Fibroblast of the aortic adventitia (primary cell): ENCODE measurements at regions not wholly inside any gene's neighbourhood (a gene's known extent, or its start where the extent isn't known, plus 50 kb on each side); places are given as distances from the start of the nearest gene placed in this dataset.
"Not testable (repeated sequence)": the region's sequence is repeated elsewhere in the genome, so short reads cannot be mapped to it uniquely, and the experiment has no call there.

Experiments used
- DNase-seq: peaks from one replicate; pipeline ENCODE4 v3.0.0-alpha.2; 2010; ENCODE audit warnings: low read depth
- H3K4me3 ChIP-seq: 2 replicates; pipeline ENCODE4 v1.5.1; 2011; ENCODE audit warnings: low read depth, mild to moderate bottlenecking, control low read depth, low read length, moderate library complexity
- CTCF ChIP-seq: IDR thresholded peaks from 2 replicates; pipeline ENCODE4 v1.5.1; 2011; ENCODE audit warnings: mild to moderate bottlenecking, low read length, control low read depth, inconsistent platforms; ENCODE audit not compliant: insufficient read depth

- no peak overlapping the region for H3K4me3 ChIP-seq
- no peak for TF ChIP-seq CTCF
- no peak for DNase-seq
Measured at GRCh38 chr11:49499117-49499516, 290.7 kb upstream of the FOLH1 start.

DNA sequence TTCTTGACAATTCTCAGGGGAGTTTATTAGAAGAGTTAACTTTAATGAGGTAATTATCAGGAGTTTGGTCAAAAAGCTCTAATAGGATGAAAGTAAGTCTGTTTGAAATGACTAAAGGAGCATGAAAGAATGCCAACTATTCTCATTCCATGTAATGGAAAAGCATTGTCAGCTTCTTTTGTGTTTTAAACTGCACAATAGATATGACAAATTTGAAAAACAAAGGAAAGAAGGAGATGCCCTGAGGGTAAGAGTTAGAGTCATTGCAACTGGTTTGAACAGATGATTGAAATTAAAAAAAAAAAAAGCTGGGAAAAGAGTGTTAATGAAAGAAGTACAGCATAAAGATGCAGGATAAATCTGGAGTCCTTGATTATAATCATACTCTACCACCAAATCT is 296.8 kb upstream of the FOLH1 start:
- H3K4me3 ChIP-seq: no peak overlapping the region
- no peak for DNase-seq
- TF ChIP-seq CTCF: no peak

GRCh38 chr11:49526240-49526829 is 317.9 kb upstream of the FOLH1 start:
- peak; percentile 40 for TF ChIP-seq CTCF
- not testable (repeated sequence) for H3K4me3 ChIP-seq
- peak; percentile 25 for DNase-seq

DNA sequence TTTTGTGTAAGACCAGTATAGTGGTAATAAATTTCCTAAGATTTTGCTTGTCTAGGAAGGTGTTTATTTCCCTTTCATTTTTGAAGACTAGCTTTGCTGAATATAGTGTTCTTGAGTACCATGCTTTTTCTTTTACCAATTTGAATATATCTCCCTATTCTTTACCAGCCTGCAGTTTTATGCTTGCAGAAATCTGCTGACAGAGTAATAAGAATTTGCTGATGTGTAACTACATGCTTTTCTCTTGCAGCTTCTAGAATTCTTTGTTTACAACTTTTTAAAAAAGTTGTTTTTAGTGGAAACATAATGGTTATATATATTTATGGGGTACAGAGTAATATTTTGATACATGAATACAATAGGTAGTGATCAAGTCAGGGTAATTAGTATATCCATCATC is 324.8 kb upstream of the FOLH1 start:
- no peak overlapping the region for H3K4me3 ChIP-seq
- TF ChIP-seq CTCF: no peak
- no peak for DNase-seq

DNA sequence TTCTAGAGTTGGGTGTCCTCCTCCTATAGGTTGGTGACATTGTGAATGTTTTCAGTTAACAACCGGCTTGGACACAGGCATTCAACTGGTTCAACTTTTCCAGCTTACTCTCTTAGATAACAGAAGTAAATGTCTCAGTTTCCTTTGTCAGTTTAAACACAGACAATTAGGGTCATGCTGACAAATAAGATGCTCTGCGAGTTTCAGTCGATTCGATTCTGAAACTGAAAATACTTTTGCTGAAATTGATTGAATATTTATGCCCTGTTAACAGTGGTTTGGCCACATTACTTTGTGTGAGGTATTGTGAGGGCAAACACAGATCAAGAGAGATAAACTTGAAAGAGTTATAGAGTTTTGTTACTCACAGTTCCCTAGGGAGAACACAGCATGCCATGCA is 330.5 kb upstream of the FOLH1 start:
- DNase-seq, H3K4me3 ChIP-seq: not testable (repeated sequence)

GRCh38 chr11:49558261-49558847 is 350.0 kb upstream of the FOLH1 start:
- not testable (repeated sequence) for H3K4me3 ChIP-seq, DNase-seq

DNA sequence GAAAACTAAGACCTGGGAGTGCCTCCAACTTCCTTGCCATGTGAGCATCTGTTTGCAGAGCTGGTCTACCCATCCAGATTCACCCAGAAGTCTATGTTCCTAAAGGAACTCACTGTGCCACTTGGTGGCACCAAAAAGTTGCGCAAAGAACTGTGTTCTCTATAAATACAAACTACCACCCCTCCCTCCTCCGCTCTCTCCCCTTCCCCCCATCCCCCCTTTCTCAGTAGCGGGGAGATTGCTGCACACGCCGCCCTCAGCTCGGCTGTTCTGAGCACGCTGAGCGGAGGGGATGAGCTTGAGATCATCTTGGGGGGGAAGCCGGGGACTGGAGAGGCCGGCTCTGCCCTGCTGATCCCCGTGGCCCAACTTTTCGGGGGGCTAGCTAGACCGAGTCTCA is 352.2 kb upstream of the FOLH1 start:
- DNase-seq: not testable (repeated sequence)

DNA sequence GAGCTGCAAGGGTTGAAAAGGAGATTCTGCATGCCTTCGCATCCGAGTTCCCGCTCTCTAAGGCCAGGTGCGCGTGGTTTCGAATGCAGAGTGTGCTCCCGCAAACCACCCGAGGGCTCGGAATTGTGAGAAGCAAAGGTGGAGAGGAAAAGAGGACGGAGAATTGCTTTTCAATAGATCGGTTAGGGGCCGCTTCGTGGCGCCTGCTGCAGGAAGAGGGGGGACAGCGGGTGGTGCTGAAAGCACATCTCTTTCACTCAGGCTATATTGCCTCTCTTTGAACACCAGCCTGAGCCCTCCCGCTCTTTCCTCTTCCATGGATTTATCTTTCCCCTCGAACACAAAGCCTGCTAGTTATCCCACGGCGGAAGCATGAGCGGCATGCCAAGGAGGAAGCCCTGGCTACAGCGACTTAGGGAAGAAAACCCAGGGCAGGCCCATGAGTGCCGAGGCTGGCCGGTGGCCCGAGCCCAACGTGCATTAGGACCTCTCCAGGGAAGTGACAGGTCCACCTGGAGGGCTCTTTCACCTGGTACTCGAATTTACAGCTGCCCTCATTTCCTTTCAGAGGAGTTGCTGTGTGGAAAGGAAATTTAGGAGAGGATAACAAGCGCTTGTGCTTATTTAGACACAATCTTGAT is 353.0 kb upstream of the FOLH1 start:
- not testable (repeated sequence) for DNase-seq

More for the DNA sequence above, 352.2 kb upstream of the FOLH1 start:
- not testable (repeated sequence) for H3K4me3 ChIP-seq

DNA sequence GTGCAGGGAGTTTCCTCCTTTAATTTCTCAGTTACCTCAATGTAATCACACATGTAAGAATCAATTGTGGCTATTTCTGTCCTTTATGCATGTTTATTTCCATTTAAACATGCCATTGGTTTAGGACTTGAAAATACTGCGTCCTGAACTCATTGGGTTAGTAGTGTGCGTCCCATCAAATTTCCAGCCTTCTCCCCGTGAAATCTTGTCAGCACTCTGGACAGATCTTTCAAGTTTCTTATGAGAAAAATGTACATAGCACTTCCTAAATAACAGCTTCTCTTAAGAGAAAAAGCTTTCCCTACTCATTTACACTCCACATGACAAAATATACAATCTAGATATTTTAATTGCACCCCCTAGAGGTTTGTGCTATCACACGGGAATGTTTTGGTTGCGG is 353.9 kb upstream of the FOLH1 start:
- DNase-seq, H3K4me3 ChIP-seq: not testable (repeated sequence)

More for the DNA sequence above, 353.0 kb upstream of the FOLH1 start:
- not testable (repeated sequence) for H3K4me3 ChIP-seq

DNA sequence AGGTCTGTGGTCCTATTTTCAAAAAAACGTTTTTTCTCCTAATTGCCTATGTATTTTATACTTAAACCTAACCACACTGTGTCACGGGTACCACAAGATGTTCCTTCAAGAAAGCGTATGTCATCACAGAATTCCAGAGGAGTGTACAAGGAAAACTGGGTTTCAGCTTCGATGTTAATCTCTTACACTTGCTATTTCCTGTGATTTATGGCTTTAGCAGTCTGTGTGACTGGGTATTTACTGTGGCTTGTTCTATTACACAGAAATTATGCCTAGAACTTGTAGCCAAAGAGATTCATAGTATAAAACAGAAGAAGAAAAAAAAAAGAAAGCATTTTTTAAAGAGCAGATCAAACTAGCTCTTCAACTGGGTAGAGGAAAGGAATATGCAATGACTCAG is 371.1 kb upstream of the FOLH1 start:
- DNase-seq: not testable (repeated sequence)

DNA sequence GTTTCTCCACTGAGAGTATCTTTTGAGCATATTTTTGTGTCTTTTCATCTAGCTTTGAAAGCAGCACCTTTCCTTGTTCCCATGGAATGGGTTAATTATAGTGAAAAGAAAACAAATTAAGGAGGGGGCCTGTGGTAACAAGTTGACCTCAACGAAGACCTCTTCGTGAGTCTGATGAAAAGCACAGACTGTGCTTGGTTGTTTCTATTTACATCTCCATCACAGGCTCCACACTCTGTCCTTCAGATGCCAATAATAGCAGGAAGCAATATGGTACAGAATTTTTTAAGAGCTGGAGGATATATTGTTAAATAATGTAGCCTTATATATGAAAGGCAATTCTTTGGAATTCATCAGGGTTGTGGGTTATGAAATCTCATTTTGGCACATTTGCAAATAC is 366.7 kb upstream of the OR4C13 start:
- not testable (repeated sequence) for H3K4me3 ChIP-seq, DNase-seq

More for the DNA sequence above, 371.1 kb upstream of the FOLH1 start:
- H3K4me3 ChIP-seq: not testable (repeated sequence)

DNA sequence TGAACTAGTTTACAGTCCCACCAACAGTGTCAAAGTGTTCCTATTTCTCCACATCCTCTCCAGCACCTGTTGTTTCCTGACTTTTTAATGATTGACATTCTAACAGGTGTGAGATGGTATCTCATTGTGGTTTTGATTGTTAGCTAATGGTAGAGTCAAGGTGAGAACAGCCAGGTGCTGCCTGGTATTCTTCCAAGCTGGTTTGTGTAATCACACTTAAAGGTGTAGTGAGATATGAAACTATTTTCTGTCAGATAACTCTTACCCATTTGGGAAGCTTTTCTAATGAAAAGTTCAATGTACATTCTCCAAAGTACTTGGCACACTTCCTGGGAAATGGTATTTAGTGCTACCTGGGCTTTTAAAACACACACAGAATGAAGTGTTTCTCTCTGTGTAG is 343.3 kb upstream of the OR4C13 start:
- H3K4me3 ChIP-seq, DNase-seq: not testable (repeated sequence)

- not testable (repeated sequence) for DNase-seq, H3K4me3 ChIP-seq
Measured at GRCh38 chr11:49623872-49624271, 328.3 kb upstream of the OR4C13 start.

DNA sequence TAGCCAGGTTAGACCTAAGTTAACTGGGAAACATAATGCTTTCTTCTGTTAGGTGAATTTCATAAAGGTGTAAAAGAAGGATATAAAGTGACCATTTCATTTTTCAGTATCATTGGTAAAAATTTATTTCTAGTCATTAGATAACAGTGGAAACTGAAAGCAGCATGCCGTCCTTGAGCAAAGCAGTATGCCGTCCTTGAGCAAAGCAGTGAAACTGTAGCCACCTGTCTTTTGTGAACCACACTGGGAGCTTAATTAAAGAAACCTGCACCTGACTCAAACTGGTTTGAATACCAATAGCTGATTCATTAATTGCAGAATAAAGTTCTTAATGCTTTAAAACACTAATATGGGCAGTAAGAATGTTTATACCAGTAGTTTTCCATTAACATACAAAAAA is 281.5 kb upstream of the OR4C13 start:
- not testable (repeated sequence) for DNase-seq, H3K4me3 ChIP-seq
